ENCODE measurements at regions not wholly inside any gene's neighbourhood (a gene's known extent, or its start where the extent isn't known, plus 50 kb on each side); places are given as distances from the start of the nearest gene placed in this dataset.

DNA sequence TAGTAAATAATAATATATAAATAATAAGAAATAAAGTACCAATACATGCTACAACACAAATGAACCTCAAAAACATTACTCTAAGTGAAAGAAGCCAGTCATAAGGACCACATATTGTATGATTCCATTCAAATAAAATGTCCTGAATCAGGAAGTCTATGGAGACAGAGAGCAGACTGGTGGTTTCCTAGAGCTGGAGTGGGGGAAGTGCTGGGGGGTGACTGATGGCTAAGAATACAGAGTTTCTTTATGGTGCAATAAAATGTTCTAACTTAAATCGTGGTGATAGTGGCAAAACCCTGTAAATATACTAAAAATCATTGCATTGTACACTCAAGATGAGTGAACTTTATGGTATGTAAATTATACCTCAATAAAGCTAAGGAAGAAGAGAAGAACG is 376.5 kb downstream of the BUD13 start:
- TF ChIP-seq POLR2A (IDR thresholded peaks at IDR 0.05; ENCODE audit: low read length) (no peak), GATA1 (IDR thresholded peaks at IDR 0.05; ENCODE audit: low read depth, low read length) (no peak)

Measured in erythroblast (primary cell).